Mammary epithelial cell (primary cell): ENCODE measurements at regions not wholly inside any gene's neighbourhood (a gene's known extent, or its start where the extent isn't known, plus 50 kb on each side); places are given as distances from the start of the nearest gene placed in this dataset.

Experiments used
- EZH2 ChIP-seq: IDR thresholded peaks from 2 replicates; pipeline ENCODE4 v1.6.1; 2012; ENCODE audit warnings: low read length, inconsistent platforms, borderline replicate concordance
- TF ChIP-seq, protein P1 (sequence below), 2 donors: IDR thresholded peaks in 1 of 2; conservative IDR thresholded peaks in 1 of 2; 2 replicates each; pipeline ENCODE4 v1.5.1; 2011 to 2012; ENCODE audit warnings: inconsistent platforms in 2 of 2, low read length in 2 of 2, mild to moderate bottlenecking in 2 of 2, control low read depth in 1 of 2, low read depth in 1 of 2; ENCODE audit not compliant: insufficient read depth in 1 of 2; ENCODE audit errors: extremely low read depth in 1 of 2

DNA sequence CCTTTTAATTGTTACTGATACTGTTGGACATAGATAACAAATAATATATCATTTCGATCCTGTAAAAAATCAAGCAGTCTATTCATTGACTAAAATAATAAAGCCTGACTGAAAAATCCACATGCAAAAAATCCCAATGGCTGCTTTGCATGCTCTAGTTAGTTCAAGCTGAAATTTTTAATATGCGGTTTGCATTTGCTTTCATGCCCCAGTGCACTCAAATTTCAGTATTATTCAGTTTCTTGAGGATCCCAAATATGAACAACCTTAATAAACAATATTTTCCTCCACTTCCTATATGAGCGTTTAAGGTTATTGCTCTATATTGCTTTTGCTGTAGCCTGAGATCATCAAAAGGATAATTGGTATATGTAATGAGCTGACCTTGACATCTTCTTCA, 75.1 kb upstream of the DPH5 start:
- TF ChIP-seq, protein P1, sequence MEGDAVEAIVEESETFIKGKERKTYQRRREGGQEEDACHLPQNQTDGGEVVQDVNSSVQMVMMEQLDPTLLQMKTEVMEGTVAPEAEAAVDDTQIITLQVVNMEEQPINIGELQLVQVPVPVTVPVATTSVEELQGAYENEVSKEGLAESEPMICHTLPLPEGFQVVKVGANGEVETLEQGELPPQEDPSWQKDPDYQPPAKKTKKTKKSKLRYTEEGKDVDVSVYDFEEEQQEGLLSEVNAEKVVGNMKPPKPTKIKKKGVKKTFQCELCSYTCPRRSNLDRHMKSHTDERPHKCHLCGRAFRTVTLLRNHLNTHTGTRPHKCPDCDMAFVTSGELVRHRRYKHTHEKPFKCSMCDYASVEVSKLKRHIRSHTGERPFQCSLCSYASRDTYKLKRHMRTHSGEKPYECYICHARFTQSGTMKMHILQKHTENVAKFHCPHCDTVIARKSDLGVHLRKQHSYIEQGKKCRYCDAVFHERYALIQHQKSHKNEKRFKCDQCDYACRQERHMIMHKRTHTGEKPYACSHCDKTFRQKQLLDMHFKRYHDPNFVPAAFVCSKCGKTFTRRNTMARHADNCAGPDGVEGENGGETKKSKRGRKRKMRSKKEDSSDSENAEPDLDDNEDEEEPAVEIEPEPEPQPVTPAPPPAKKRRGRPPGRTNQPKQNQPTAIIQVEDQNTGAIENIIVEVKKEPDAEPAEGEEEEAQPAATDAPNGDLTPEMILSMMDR (conservative IDR thresholded peaks at IDR 0.05 in 1 of 2, IDR thresholded peaks at IDR 0.05 in 1 of 2; ENCODE audit: extremely low read depth in 1 of 2, insufficient read depth in 1 of 2, low read depth in 1 of 2, low read length in 2 of 2), result no peak
- TF ChIP-seq EZH2, result no peak
